Hepatocyte (in vitro differentiated cells): ENCODE measurements at regions not wholly inside any gene's neighbourhood (a gene's known extent, or its start where the extent isn't known, plus 50 kb on each side); places are given as distances from the start of the nearest gene placed in this dataset.

Source experiments
- DNase-seq: peaks from one replicate; pipeline ENCODE4 v3.0.0-alpha.2; 2016; ENCODE audit warnings: low spot score
- H2AFZ ChIP-seq: fragments of 200-600 bp; sonication (generic); 2 replicates; pipeline ENCODE4 v1.6.0; 2016; ENCODE audit warnings: antibody characterized with exemption, mild to moderate bottlenecking
- H3K27ac ChIP-seq: fragments of 200-600 bp; sonication (generic); 2 replicates; pipeline ENCODE4 v1.5.1; 2016; ENCODE audit warnings: mild to moderate bottlenecking
- H3K27me3 ChIP-seq: fragments of 200-600 bp; sonication (generic); 2 replicates; pipeline ENCODE4 v1.6.1; 2016
- H3K36me3 ChIP-seq: fragments of 200-600 bp; sonication (generic); replicated peaks from 2 replicates; pipeline ENCODE4 v1.5.1; 2016; ENCODE audit warnings: low read depth; ENCODE audit not compliant: insufficient read depth
- H3K4me1 ChIP-seq: fragments of 200-600 bp; sonication (generic); 2 replicates; pipeline ENCODE4 v1.5.1; 2016; ENCODE audit warnings: mild to moderate bottlenecking, moderate library complexity; ENCODE audit not compliant: insufficient read depth
- H3K4me2 ChIP-seq: fragments of 200-600 bp; sonication (generic); 2 replicates; pipeline ENCODE4 v1.6.0; 2016
- H3K4me3 ChIP-seq: fragments of 200-600 bp; sonication (generic); 2 replicates; pipeline ENCODE4 v1.5.1; 2016; ENCODE audit warnings: mild to moderate bottlenecking
- H3K79me2 ChIP-seq: fragments of 200-600 bp; sonication (generic); 2 replicates; pipeline ENCODE4 v1.6.0; 2017; ENCODE audit warnings: mild to moderate bottlenecking
- H3K9me2 ChIP-seq: fragments of 200-600 bp; sonication (generic); replicated peaks from 2 replicates; pipeline ENCODE4 v1.6.0; 2017; ENCODE audit warnings: mild to moderate bottlenecking; ENCODE audit not compliant: insufficient read depth
- H3K9me3 ChIP-seq: fragments of 200-600 bp; sonication (generic); 2 replicates; pipeline ENCODE4 v1.5.1; 2016; ENCODE audit warnings: low read depth, mild to moderate bottlenecking
- H4K20me1 ChIP-seq: fragments of 200-600 bp; sonication (generic); 2 replicates; pipeline ENCODE4 v1.6.0; 2016; ENCODE audit warnings: mild to moderate bottlenecking; ENCODE audit not compliant: insufficient read depth, poor library complexity, severe bottlenecking
- CTCF ChIP-seq: fragments of 200-600 bp; sonication (generic); IDR thresholded peaks from 2 replicates; pipeline ENCODE4 v1.5.1; 2016; ENCODE audit warnings: antibody characterized with exemption, mild to moderate bottlenecking; ENCODE audit not compliant: poor library complexity
- EZH2 ChIP-seq: fragments of 200-600 bp; sonication (generic); IDR thresholded peaks from 2 replicates; pipeline ENCODE4 v1.6.1; 2016; ENCODE audit warnings: antibody characterized with exemption, mild to moderate bottlenecking, borderline replicate concordance
- EZH2phosphoT487 ChIP-seq: fragments of 200-600 bp; sonication (generic); IDR thresholded peaks from one replicate; pipeline ENCODE4 v1.6.1; 2018; ENCODE audit warnings: antibody characterized with exemption, mild to moderate bottlenecking, low read depth, moderate library complexity; ENCODE audit not compliant: unreplicated experiment, severe bottlenecking
- WGBS: methylation state at CpG from one replicate; pipeline ENCODE4 v1.1.6; 2016; ENCODE audit warnings: low lambda C conversion rate; ENCODE audit errors: missing lambda C conversion rate; 5-methylcytosine and 5-hydroxymethylcytosine counted together

GRCh38 chr20:57819691-57820380 is 110.0 kb upstream of the PMEPA1 start:
- no peaks in the 10 kb centered on the region for H4K20me1 ChIP-seq
- no peak for TF ChIP-seq EZH2phosphoT487
- TF ChIP-seq CTCF: no peak
- no peak for TF ChIP-seq EZH2
- no peaks in the 10 kb centered on the region for H3K27me3 ChIP-seq
- H2AFZ ChIP-seq: no peak overlapping the region
- no peaks in the 10 kb centered on the region for H3K4me1 ChIP-seq
- H3K4me3 ChIP-seq: no peak overlapping the region
- no peaks in the 10 kb centered on the region for H3K36me3 ChIP-seq
- no peak overlapping the region for H3K4me2 ChIP-seq
- H3K9me3 ChIP-seq: no peaks in the 10 kb centered on the region
- no peaks in the 10 kb centered on the region for H3K79me2 ChIP-seq
- 75% methylated on average over 4 of the region's 4 CpGs for WGBS
- no peak for DNase-seq
- no peak overlapping the region for H3K27ac ChIP-seq
- H3K9me2 ChIP-seq: no peaks in the 10 kb centered on the region

GRCh38 chr20:57819291-57819690 is 109.5 kb upstream of the PMEPA1 start:
- Histone ChIP-seq H2AFZ (no peak overlapping the region), H3K9me2 (no peaks in the 10 kb centered on the region), H3K36me3 (no peaks in the 10 kb centered on the region), H3K4me1 (no peaks in the 10 kb centered on the region), H3K27ac (no peak overlapping the region), H4K20me1 (no peaks in the 10 kb centered on the region), H3K4me3 (no peak overlapping the region), H3K27me3 (no peaks in the 10 kb centered on the region), H3K9me3 (no peaks in the 10 kb centered on the region), H3K4me2 (no peak overlapping the region), H3K79me2 (no peaks in the 10 kb centered on the region)
- TF ChIP-seq CTCF (no peak), EZH2phosphoT487 (no peak), EZH2 (no peak)
- no peak for DNase-seq
- 89% methylated on average over 11 of the region's 11 CpGs for WGBS

GRCh38 chr20:57818418-57819181 is 108.8 kb upstream of the PMEPA1 start:
- Histone ChIP-seq H4K20me1 (no peaks in the 10 kb centered on the region), H3K27me3 (no peaks in the 10 kb centered on the region), H3K4me2 (no peak overlapping the region), H2AFZ (no peak overlapping the region), H3K79me2 (no peaks in the 10 kb centered on the region), H3K27ac (no peak overlapping the region), H3K4me3 (no peak overlapping the region), H3K9me3 (no peaks in the 10 kb centered on the region), H3K4me1 (no peaks in the 10 kb centered on the region), H3K9me2 (no peaks in the 10 kb centered on the region), H3K36me3 (no peaks in the 10 kb centered on the region)
- 62% methylated on average over 12 of the region's 12 CpGs for WGBS
- no peak for DNase-seq
- TF ChIP-seq CTCF (no peak), EZH2 (no peak), EZH2phosphoT487 (no peak)
